ENCODE measurements at regions not wholly inside any gene's neighbourhood (a gene's known extent, or its start where the extent isn't known, plus 50 kb on each side); places are given as distances from the start of the nearest gene placed in this dataset.

GRCh38 chr13:33466262-33466661, 180.7 kb upstream of the STARD13 start:
- H3K27ac ChIP-seq = no peak overlapping the region
- WGBS, 2 donors = 92 to 94% methylated on average over 2 of the region's 2 CpGs
- ATAC-seq (no peak), DNase-seq (no peak)
- H3K4me3 ChIP-seq = no peak overlapping the region
- no peaks in the 10 kb centered on the region for H3K27me3 ChIP-seq
- no peak for TF ChIP-seq CTCF (IDR thresholded peaks at IDR 0.05)
- no peak for TF ChIP-seq POLR2A (IDR thresholded peaks at IDR 0.05)
- intact Hi-C loops (cut with DNase I) = no loop called here
- no peaks in the 10 kb centered on the region for H3K9me3 ChIP-seq
- H3K4me1 ChIP-seq = no peaks in the 10 kb centered on the region
- H3K36me3 ChIP-seq (replicated peaks in 1 of 2; ENCODE audit: insufficient read depth in 1 of 2, low read depth in 2 of 2) = no peaks in the 10 kb centered on the region

- Histone ChIP-seq H3K9me3 (no peaks in the 10 kb centered on the region), H3K27me3 (no peaks in the 10 kb centered on the region), H3K36me3 (replicated peaks in 1 of 2; ENCODE audit: insufficient read depth in 1 of 2, low read depth in 2 of 2) (no peaks in the 10 kb centered on the region), H3K4me3 (no peak overlapping the region), H3K4me1 (no peaks in the 10 kb centered on the region), H3K27ac (no peak overlapping the region)
- TF ChIP-seq POLR2A (IDR thresholded peaks at IDR 0.05) = no peak
- no peak for TF ChIP-seq CTCF (IDR thresholded peaks at IDR 0.05)
- DNase-seq = no peak
- 75 to 98% methylated on average over 3 of the region's 3 CpGs for WGBS, 2 donors
- no peak for ATAC-seq
- intact Hi-C loops (cut with DNase I) = no loop called here
Measured at GRCh38 chr13:33467556-33467955, 182.0 kb upstream of the STARD13 start.

- Histone ChIP-seq H3K4me1 (no peaks in the 10 kb centered on the region), H3K4me3 (no peak overlapping the region), H3K27ac (no peak overlapping the region), H3K9me3 (no peaks in the 10 kb centered on the region), H3K27me3 (no peaks in the 10 kb centered on the region), H3K36me3 (replicated peaks in 1 of 2; ENCODE audit: insufficient read depth in 1 of 2, low read depth in 2 of 2) (no peaks in the 10 kb centered on the region)
- DNase-seq = no peak
- TF ChIP-seq POLR2A (IDR thresholded peaks at IDR 0.05) (no peak), CTCF (IDR thresholded peaks at IDR 0.05) (no peak)
- no peak for ATAC-seq
- intact Hi-C loops (cut with DNase I) = no loop called here
Measured at GRCh38 chr13:33471204-33471603, 185.6 kb upstream of the STARD13 start.

- Histone ChIP-seq H3K4me3 (no peak overlapping the region), H3K9me3 (peaks cover 0 to 6% (median 0%) of the 10 kb centered on the region in 3 donors), H3K4me1 (no peaks in the 10 kb centered on the region), H3K27ac (no peak overlapping the region), H3K27me3 (no peaks in the 10 kb centered on the region), H3K36me3 (replicated peaks in 1 of 2; ENCODE audit: insufficient read depth in 1 of 2, low read depth in 2 of 2) (no peaks in the 10 kb centered on the region)
- intact Hi-C loops (cut with DNase I) = no loop called here
- ATAC-seq (no peak), DNase-seq (no peak)
- TF ChIP-seq CTCF (IDR thresholded peaks at IDR 0.05) (no peak), POLR2A (IDR thresholded peaks at IDR 0.05) (no peak)
- 57 to 81% methylated on average over 3 of the region's 3 CpGs for WGBS, 2 donors
Measured at GRCh38 chr13:33472446-33472845, 186.9 kb upstream of the STARD13 start.

- DNase-seq (no peak), ATAC-seq (no peak)
- no peak for TF ChIP-seq POLR2A (IDR thresholded peaks at IDR 0.05)
- TF ChIP-seq CTCF (IDR thresholded peaks at IDR 0.05) = no peak
- intact Hi-C loops (cut with DNase I) = no loop called here
- Histone ChIP-seq H3K36me3 (replicated peaks in 1 of 2; ENCODE audit: insufficient read depth in 1 of 2, low read depth in 2 of 2) (no peaks in the 10 kb centered on the region), H3K4me1 (no peaks in the 10 kb centered on the region), H3K27me3 (no peaks in the 10 kb centered on the region), H3K27ac (peak overlapping the region in 1 of 4 donors; percentile 24), H3K4me3 (no peak overlapping the region), H3K9me3 (peaks cover 0 to 13% (median 0%) of the 10 kb centered on the region in 3 donors)
- WGBS, 2 donors = 51 to 70% methylated on average over 4 of the region's 4 CpGs
Measured at GRCh38 chr13:33479105-33479504, 193.6 kb upstream of the STARD13 start.
